ENCODE measurements at regions not wholly inside any gene's neighbourhood (a gene's known extent, or its start where the extent isn't known, plus 50 kb on each side); places are given as distances from the start of the nearest gene placed in this dataset.

DNA sequence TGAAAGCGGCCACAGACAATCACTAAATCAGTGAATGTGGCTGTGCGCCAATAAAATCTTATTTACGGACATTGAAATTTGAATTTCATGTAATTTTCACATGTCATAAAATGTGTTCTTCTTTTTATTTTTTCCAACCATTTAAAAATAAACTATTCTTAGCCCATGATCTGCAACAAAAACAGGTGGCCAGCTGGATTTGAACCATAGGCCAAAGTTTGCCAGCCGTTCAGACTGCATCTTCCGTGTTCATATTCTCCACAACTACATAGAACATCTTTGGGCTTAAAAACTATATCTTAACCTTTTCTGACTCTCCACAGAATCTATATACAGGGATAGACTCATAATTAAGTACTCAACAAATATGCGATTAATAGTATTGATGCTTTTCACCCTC is 81.2 kb upstream of the RALGPS2 start:
- TF ChIP-seq, protein P1, sequence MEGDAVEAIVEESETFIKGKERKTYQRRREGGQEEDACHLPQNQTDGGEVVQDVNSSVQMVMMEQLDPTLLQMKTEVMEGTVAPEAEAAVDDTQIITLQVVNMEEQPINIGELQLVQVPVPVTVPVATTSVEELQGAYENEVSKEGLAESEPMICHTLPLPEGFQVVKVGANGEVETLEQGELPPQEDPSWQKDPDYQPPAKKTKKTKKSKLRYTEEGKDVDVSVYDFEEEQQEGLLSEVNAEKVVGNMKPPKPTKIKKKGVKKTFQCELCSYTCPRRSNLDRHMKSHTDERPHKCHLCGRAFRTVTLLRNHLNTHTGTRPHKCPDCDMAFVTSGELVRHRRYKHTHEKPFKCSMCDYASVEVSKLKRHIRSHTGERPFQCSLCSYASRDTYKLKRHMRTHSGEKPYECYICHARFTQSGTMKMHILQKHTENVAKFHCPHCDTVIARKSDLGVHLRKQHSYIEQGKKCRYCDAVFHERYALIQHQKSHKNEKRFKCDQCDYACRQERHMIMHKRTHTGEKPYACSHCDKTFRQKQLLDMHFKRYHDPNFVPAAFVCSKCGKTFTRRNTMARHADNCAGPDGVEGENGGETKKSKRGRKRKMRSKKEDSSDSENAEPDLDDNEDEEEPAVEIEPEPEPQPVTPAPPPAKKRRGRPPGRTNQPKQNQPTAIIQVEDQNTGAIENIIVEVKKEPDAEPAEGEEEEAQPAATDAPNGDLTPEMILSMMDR (conservative IDR thresholded peaks at IDR 0.05; ENCODE audit: low read depth, low read length): no peak
- TF ChIP-seq EZH2 (IDR thresholded peaks at IDR 0.05; ENCODE audit: low read length, unreplicated experiment) (no peak), EZH2phosphoT487 (IDR thresholded peaks at IDR 0.05; ENCODE audit: borderline replicate concordance, low read length) (no peak)
